Astrocyte of the spinal cord (primary cell): ENCODE measurements at regions not wholly inside any gene's neighbourhood (a gene's known extent, or its start where the extent isn't known, plus 50 kb on each side); places are given as distances from the start of the nearest gene placed in this dataset.
A peak's percentile ranks its signal among the peaks of the same experiment; 100 is the strongest.

Source experiments
- DNase-seq: peaks from one replicate; pipeline ENCODE4 v3.0.0; 2011; ENCODE audit warnings: low read depth, low spot score
- H3K4me3 ChIP-seq: 2 replicates; pipeline ENCODE4 v1.5.1; 2011; ENCODE audit warnings: low read depth, mild to moderate bottlenecking, low read length, moderate library complexity
- in situ Hi-C: cut with HindIII; loops from 2 replicates; pipeline ENCODE4 v1.10.0; 2017; ENCODE audit warnings: low sequenced_read_pairs
- TF ChIP-seq, protein P1 (sequence below): IDR thresholded peaks from 2 replicates; pipeline ENCODE4 v1.5.1; 2012; ENCODE audit warnings: low read depth, mild to moderate bottlenecking, low read length, inconsistent platforms

DNA sequence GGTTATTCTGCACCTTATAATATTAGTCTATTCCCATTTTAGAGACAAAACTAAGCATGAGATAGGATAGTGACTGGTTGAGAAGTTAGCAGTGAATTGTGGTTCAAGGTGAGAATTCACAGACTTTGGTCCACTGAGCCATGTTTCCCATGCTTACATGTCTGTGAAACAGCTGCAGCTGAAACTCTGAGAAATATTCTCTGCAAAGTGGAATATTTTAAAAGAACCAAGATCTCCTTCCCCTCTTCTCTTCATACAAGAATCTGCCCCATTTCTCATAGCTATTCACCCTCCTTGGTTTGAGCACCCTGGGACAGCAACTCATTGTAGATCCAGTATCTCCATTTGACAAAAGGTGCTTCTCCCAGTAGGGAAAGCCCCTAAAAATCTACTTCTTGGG lies 70.2 kb upstream of the TMEM170B start:
- TF ChIP-seq, protein P1, sequence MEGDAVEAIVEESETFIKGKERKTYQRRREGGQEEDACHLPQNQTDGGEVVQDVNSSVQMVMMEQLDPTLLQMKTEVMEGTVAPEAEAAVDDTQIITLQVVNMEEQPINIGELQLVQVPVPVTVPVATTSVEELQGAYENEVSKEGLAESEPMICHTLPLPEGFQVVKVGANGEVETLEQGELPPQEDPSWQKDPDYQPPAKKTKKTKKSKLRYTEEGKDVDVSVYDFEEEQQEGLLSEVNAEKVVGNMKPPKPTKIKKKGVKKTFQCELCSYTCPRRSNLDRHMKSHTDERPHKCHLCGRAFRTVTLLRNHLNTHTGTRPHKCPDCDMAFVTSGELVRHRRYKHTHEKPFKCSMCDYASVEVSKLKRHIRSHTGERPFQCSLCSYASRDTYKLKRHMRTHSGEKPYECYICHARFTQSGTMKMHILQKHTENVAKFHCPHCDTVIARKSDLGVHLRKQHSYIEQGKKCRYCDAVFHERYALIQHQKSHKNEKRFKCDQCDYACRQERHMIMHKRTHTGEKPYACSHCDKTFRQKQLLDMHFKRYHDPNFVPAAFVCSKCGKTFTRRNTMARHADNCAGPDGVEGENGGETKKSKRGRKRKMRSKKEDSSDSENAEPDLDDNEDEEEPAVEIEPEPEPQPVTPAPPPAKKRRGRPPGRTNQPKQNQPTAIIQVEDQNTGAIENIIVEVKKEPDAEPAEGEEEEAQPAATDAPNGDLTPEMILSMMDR, result no peak
- DNase-seq, result no peak
- no peak overlapping the region for H3K4me3 ChIP-seq
- in situ Hi-C loops, result no loop called here

DNA sequence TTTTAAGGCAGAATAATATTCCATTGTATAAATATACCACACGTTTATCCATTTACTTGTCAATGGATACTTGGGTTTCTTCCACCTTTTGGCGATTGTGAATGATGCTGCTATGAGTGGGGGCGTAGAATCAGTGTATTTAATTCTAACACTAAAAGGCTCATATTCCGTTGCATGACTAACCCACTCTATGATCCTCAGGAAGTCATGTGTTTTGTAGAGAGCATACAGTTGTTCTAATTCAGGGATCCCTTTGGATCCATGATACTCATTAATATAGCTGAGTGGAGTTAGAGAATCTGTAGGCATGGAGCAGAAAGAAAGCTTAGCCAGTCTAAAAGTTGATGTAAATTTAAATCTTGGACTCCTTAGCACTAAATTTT lies 74.2 kb upstream of the TMEM170B start:
- TF ChIP-seq, protein P1, result no peak
- no peak overlapping the region for H3K4me3 ChIP-seq
- in situ Hi-C loops, result no loop called here
- no peak for DNase-seq

DNA sequence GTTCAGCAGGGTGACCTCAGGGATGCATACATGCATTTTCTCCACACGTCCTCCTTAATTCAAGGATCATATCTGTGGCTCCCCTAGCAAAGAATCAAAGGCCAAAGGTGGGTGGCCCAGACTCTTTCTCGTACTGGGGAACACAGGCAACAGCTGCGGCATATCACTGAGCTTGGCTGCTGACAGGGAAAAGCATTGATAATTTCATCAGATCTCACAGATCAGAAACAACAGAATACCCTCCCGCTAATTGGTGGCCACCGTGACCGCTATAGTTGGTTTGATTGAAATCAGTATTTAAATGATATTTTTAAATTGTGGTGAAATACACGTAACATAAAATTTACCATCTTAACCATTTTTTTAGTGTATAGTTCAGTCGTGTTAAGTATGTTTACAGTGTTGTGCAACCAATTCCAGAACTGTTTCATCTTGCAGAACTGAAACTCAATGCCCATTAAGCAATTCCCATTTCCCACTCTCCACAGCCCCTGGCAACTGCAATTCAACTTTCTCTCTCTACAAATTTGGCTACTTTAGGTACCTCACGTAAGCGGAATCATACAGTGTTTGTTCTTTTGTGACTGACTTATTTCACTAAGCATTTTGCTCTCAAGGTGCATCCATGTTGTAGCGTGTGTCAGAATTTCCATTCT lies 74.7 kb upstream of the TMEM170B start:
- in situ Hi-C loops, result no loop called here
- TF ChIP-seq, protein P1, result no peak

DNA sequence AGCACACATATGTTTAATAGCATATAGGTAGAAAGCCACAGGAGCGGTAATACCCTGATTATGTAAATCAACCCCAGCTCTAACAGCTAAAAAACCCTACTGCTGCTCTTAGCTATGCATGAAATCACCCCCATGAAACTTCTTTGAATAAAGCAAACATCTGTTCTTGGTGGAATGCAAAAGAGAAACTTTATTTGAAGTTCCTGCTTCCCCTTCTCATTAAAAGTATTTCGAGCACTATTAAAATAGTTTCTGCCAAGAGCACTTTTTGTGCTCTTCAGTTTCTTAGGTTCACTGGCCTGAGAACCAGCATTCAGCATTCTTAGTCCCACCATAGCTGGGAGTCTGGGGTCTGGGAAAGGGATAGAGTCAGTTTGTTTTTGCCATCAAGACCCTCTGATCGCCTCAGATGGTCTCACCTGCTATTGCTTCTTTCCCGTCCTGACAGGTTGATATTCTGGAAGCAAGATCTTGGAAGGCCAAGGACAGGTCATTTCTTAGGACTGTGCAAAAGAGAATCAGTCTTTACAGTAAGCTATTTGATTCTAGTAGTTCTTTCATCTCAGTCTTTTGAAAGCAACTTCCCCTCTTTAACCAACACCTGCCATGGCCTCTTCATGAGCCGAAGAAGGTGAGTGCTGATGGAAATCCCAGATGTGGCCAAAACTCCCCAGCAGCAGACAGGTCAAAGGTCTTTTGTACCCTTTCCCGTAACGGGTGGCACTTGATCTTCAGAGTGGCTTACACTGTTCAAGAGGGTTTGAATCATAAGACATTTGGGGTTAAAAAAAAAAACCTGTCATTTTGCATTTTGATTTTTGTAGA lies 76.5 kb upstream of the TMEM170B start:
- TF ChIP-seq, protein P1, result no peak
- no peak for DNase-seq

More for the DNA sequence above, 74.7 kb upstream of the TMEM170B start:
- H3K4me3 ChIP-seq, result no peak overlapping the region
- no peak for DNase-seq

DNA sequence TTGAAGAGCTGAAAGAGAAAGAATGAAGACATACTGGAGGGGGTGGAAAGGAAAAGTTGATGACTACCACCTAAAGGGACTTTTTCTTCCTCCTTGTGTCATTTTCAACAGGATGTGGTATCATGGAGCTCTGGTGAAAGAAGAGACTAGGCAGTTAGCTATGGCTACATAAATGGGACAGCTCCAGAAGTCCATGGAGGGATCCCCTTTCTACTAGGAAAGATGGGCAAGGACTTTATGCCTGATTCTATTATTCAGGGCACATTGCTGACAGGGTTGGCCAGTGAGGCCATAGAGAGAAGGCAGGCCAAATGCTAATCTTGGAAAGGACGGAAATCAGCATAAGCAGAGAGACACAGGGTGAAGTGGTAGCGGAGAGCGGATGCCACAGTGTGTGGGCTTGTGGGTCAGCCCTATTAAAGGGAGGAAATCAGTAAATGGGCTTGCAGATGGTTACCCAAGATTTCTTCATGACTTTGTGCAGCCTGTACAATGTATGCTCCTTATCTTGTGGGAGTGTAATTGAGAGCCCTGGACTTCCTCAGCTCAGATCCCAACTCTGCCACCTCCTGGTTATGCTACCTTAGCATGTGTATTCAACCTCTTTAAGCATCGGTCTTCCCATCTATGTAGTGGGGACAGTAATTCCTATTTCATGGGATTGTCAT lies 77.4 kb upstream of the TMEM170B start:
- in situ Hi-C loops, result no loop called here
- TF ChIP-seq, protein P1, result peak; percentile 18
- H3K4me3 ChIP-seq, result no peak overlapping the region
- DNase-seq, result peak; percentile 13

More for the DNA sequence above, 76.5 kb upstream of the TMEM170B start:
- in situ Hi-C loops, result no loop called here
- no peak overlapping the region for H3K4me3 ChIP-seq

DNA sequence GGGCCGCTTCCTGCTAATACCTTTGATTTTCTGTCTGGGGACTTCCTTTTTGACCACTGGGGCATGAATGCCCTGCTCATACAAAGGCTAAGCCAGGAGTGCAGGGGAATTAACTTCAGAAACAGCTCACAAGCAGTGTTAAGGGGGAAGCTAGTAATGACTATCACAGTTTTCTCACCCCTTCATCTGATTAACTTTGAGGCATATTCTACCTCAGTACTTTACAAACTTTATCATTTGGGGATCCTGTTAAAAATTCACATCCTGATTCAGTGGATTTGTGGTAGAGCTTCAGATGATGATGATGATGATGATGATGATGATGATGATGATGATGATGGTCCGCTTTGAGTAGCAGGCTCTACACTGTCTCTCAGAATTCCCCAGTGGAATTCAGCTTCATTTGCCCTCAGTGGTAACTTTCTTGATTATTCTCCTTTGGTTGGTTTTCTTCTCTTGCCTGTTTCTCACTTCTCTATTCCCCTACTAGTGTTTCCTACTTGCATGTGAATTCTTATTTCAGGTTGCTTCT lies 78.4 kb upstream of the TMEM170B start:
- TF ChIP-seq, protein P1, result no peak
- DNase-seq, result no peak
- in situ Hi-C loops, result no loop called here
- H3K4me3 ChIP-seq, result no peak overlapping the region
